ENCODE measurements at regions not wholly inside any gene's neighbourhood (a gene's known extent, or its start where the extent isn't known, plus 50 kb on each side); places are given as distances from the start of the nearest gene placed in this dataset.

GRCh38 chr11:97717922-97718321, 1302.8 kb upstream of the CNTN5 start:
- H3K4me3 ChIP-seq (ENCODE audit: low read depth, low read length): no peak overlapping the region
- DNase-seq (ENCODE audit: low read depth): no peak
- no peak for TF ChIP-seq CTCF (IDR thresholded peaks at IDR 0.05; ENCODE audit: control insufficient read depth, extremely low read depth, insufficient read depth)

DNA sequence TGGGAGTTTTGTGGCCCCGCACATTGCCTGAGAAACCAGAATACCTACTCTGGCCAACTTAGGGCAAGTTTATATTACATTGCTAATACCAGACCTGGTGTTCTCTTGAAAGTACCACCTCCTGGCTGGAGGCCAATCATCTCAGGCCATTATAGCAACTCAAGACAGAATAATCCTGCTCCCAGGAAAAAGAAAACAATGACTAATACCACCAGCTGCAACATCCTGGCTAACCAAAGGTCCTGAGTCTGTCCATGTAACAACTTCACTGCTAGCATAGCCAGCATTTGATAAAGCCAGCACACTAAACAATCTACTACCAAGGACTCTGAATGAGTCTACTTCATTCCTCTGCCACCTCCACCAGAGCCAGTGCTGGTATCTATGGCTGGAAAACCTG, 1298.7 kb upstream of the CNTN5 start:
- no peak overlapping the region for H3K4me3 ChIP-seq (ENCODE audit: low read depth, low read length)
- no peak for TF ChIP-seq CTCF (IDR thresholded peaks at IDR 0.05; ENCODE audit: control insufficient read depth, extremely low read depth, insufficient read depth)
- no peak for DNase-seq (ENCODE audit: low read depth)

DNA sequence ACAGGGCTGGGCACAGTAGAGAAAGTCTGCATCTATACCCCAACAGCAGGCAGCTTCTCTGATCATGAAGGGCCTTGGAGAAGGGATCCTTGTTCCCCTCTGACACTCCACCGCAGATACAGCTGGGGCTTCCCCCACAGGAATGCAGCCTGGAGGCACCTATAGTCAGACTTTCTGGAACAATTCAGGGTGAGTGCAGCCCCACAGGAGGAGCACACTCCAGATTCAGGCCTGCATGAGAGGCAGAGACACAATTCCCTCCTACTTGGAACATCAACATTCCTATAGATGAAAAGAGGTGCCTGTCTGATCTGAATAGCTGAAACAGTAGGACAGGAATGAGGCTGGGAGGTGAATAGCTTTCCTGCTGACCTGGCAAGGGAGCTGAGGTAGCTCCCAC, 1298.0 kb upstream of the CNTN5 start:
- no peak overlapping the region for H3K4me3 ChIP-seq (ENCODE audit: low read depth, low read length)
- TF ChIP-seq CTCF (IDR thresholded peaks at IDR 0.05; ENCODE audit: control insufficient read depth, extremely low read depth, insufficient read depth): no peak
- no peak for DNase-seq (ENCODE audit: low read depth)

DNA sequence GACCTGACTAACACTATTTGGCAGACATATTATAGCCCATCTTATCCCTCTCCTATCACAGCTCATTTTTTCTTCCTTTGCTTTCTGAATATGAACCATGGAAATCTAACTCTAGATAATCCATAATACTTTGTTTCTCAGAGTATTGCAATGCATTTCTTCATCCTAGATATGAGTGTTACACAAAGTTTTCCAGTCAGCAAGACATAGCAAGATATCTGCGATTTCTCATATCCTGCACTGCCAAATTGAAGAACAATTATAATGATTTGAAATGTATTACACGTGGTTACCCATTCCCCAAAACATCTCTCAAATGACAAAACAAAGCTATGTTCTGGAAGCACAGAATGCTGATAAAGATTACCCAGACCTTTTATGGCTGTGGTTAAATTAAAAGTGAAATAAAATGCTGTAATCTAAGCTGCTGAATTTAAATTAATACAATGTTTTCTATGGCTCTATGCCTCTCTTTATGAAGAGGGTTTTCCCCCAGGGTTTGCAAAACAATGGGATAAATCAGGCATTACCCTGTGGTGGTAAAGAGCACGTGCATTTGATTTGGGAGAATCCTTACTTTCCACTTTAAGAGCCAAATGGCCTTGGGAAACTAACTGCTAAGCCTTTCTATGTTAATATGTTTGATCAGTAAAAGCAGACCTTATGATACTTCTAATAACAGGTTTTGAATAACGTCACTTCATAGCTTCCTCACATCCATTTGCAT, 1291.0 kb upstream of the CNTN5 start:
- no peak for TF ChIP-seq CTCF (IDR thresholded peaks at IDR 0.05; ENCODE audit: control insufficient read depth, extremely low read depth, insufficient read depth)
- no peak for DNase-seq (ENCODE audit: low read depth)
- no peak overlapping the region for H3K4me3 ChIP-seq (ENCODE audit: low read depth, low read length)

GRCh38 chr11:97732011-97732632, 1288.6 kb upstream of the CNTN5 start:
- TF ChIP-seq CTCF (IDR thresholded peaks at IDR 0.05; ENCODE audit: control insufficient read depth, extremely low read depth, insufficient read depth): no peak
- H3K4me3 ChIP-seq (ENCODE audit: low read depth, low read length): no peak overlapping the region
- no peak for DNase-seq (ENCODE audit: low read depth)

GRCh38 chr11:97738751-97739150, 1282.0 kb upstream of the CNTN5 start:
- TF ChIP-seq CTCF (IDR thresholded peaks at IDR 0.05; ENCODE audit: control insufficient read depth, extremely low read depth, insufficient read depth): no peak
- no peak overlapping the region for H3K4me3 ChIP-seq (ENCODE audit: low read depth, low read length)
- DNase-seq (ENCODE audit: low read depth): no peak
